Retina (tissue), 1 donor: ENCODE measurements at regions not wholly inside any gene's neighbourhood (a gene's known extent, or its start where the extent isn't known, plus 50 kb on each side); places are given as distances from the start of the nearest gene placed in this dataset.

Experiments used
- DNase-seq: peaks from one replicate; pipeline ENCODE4 v3.0.0-alpha.2; 2016

DNA sequence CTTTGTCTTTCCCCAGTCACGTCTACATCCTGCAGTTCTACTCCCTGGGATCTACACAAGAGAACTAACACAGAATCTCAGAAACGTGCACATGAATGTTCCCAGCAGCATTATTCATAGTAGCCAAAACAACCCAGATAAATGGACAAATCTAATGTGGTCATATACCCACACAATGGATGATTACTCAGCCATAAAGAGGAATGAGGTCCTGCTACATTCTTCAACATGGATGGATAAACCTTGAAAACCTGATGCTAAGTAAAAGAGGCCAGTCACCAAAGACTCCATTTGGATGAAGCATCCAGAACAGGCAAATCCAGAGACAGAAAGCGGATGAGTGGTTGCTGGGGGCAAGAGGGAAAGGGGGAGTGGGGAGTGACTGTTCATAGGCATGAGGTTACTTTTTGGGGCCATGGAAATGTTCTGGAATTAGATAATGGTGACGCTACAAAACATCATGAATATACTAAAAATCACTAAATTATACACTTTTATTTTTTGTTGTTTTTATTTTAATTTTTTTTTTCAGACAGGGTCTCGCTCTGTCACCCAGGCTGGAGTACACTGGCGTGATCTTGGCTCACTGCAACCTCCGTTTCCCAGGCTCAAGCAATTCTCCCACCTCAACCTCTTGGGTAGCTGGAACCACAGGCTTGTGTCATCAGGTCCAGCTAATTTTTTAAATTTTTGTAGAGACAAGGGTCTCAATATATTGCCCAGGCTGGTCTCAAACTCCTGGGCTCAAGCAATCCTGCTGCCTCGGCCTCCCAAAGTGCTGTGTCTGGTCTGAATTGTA lies 50.8 kb upstream of the DSN1 start:
- no peak for DNase-seq

GRCh38 chr20:36825385-36826104 lies 50.4 kb upstream of the TLDC2 start:
- DNase-seq, result peak; percentile 84
